ENCODE measurements at regions not wholly inside any gene's neighbourhood (a gene's known extent, or its start where the extent isn't known, plus 50 kb on each side); places are given as distances from the start of the nearest gene placed in this dataset.
"Not testable (repeated sequence)": the region's sequence is repeated elsewhere in the genome, so short reads cannot be mapped to it uniquely, and the experiment has no call there.

GRCh38 chr4:49578371-49578770 lies 592.3 kb downstream of the CWH43 start:
- TF ChIP-seq, protein P1, sequence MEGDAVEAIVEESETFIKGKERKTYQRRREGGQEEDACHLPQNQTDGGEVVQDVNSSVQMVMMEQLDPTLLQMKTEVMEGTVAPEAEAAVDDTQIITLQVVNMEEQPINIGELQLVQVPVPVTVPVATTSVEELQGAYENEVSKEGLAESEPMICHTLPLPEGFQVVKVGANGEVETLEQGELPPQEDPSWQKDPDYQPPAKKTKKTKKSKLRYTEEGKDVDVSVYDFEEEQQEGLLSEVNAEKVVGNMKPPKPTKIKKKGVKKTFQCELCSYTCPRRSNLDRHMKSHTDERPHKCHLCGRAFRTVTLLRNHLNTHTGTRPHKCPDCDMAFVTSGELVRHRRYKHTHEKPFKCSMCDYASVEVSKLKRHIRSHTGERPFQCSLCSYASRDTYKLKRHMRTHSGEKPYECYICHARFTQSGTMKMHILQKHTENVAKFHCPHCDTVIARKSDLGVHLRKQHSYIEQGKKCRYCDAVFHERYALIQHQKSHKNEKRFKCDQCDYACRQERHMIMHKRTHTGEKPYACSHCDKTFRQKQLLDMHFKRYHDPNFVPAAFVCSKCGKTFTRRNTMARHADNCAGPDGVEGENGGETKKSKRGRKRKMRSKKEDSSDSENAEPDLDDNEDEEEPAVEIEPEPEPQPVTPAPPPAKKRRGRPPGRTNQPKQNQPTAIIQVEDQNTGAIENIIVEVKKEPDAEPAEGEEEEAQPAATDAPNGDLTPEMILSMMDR (IDR thresholded peaks at IDR 0.05): not testable (repeated sequence)
- not testable (repeated sequence) for TF ChIP-seq POLR2A (IDR thresholded peaks at IDR 0.05)
